ENCODE measurements at regions not wholly inside any gene's neighbourhood (a gene's known extent, or its start where the extent isn't known, plus 50 kb on each side); places are given as distances from the start of the nearest gene placed in this dataset.

DNA sequence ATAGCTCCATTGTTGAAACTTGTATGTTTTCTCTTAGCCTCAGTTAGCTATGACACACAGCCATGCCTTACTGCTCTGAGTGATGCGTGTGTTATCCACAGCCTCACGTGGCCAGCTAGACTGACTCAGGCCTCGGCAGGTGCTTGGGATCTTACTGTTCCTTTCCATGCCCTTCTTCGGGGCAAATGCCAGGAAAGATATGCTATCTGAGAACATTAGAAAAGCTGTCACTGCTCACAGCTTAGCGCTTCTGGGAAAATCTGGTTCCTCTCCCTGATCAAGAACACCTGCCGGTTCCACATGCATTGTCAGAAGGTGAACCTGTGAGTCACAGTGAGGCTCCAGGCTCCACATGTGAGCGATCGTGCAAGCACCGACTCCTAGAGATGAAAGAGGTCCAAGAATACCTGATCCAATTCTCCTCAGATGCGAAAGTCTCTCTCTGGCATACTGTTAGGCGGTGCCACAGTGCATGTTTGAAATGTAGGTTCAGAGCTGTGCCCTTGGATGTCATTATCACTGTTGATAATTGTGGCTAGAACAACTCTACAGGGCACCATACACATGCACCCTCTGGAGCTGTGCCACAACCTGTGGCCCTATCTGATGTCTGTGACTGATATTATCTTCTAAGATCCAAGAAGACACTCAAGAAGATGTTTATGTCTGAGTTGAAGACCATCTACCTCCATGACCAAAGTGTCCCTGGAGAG is 247.8 kb upstream of the IGFBP3 start:
- CTCF ChIA-PET = no interaction called here
- no peak for DNase-seq (ENCODE audit: extremely low spot score)
- TF ChIP-seq CTBP1 (IDR thresholded peaks at IDR 0.05; ENCODE audit: borderline replicate concordance) = no peak
- TF ChIP-seq, protein P1, sequence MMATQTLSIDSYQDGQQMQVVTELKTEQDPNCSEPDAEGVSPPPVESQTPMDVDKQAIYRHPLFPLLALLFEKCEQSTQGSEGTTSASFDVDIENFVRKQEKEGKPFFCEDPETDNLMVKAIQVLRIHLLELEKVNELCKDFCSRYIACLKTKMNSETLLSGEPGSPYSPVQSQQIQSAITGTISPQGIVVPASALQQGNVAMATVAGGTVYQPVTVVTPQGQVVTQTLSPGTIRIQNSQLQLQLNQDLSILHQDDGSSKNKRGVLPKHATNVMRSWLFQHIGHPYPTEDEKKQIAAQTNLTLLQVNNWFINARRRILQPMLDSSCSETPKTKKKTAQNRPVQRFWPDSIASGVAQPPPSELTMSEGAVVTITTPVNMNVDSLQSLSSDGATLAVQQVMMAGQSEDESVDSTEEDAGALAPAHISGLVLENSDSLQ (IDR thresholded peaks at IDR 0.05) = no peak
- no peak for TF ChIP-seq NFRKB (IDR thresholded peaks at IDR 0.05)
- no peak for TF ChIP-seq TARDBP (IDR thresholded peaks at IDR 0.05)
- TF ChIP-seq FOXA1 (IDR thresholded peaks at IDR 0.05) = no peak
- TF ChIP-seq LEF1 (IDR thresholded peaks at IDR 0.05; ENCODE audit: borderline replicate concordance) = no peak
- TF ChIP-seq SP1 (IDR thresholded peaks at IDR 0.05) = no peak
- TF ChIP-seq L3MBTL2 (conservative IDR thresholded peaks at IDR 0.05) = no peak
- POLR2A ChIA-PET = no interaction called here

DNA sequence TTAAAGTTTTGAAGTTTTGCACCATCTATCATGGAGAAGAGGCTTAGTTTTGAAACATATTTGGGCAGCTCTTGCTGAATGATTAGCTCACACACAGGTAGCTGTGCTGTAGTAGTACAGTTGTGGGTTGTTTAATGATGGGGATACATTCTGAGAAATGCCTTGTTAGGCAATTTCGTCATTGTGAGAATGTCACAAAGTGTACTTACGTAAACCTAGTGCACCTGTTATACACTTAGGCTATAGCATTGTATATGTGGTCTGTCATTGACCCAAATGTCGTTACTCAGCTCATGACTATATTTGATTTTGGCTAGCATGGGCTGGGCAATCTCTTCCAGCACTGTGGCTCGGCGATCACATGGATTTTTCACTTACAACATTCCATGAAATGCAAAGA is 247.2 kb upstream of the IGFBP3 start:
- TF ChIP-seq ARNT (IDR thresholded peaks at IDR 0.05) = no peak
- TF ChIP-seq, protein P1 (IDR thresholded peaks at IDR 0.05) = no peak
- TF ChIP-seq CTBP1 (IDR thresholded peaks at IDR 0.05; ENCODE audit: borderline replicate concordance) = no peak
- no peak for TF ChIP-seq FOXA1 (IDR thresholded peaks at IDR 0.05)
- TF ChIP-seq L3MBTL2 (conservative IDR thresholded peaks at IDR 0.05) = no peak
- no peak for TF ChIP-seq TARDBP (IDR thresholded peaks at IDR 0.05)
- POLR2A ChIA-PET = no interaction called here
- CTCF ChIA-PET = no interaction called here
- no peak for DNase-seq (ENCODE audit: extremely low spot score)

DNA sequence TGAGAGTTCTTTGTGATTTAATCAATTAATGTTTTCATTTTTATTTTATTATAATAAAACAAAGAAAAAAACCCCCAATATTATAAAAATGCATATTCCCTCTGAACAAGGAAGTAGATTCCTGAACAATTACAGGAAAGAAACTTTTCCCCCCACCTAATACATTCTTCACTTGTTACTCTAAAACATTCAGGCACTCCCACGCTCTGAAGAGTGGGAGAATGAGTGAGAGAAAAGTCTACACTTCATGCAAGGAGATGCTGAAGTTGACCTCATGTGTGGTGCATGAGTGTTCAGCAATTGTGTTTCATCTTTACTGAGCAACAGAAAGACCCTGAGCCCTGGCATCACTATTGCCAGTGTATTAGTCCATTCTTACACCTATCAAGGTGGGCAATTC is 244.2 kb upstream of the IGFBP3 start:
- ChIA-PET CTCF (no interaction called here), POLR2A (no interaction called here)
- no peak for DNase-seq (ENCODE audit: extremely low spot score)

DNA sequence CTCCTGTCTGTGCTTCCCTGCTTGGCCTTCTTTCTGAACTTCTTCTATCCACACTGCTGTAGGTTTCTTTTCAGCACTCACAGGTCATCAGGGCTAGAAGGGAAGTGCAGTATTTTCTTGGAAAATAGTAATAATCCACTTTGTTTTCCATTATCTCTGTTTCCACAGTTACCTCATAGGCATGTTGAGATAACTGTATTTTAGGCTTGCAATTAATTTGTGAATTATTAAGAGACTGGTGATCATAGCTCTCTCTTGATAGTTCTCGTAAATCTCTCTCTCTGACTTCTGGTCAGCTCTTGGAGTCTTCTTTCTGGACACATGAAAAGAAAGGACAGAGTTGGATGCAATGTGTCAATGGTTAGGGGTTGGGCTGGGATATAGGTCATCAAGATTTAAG is 243.6 kb upstream of the IGFBP3 start:
- CTCF ChIA-PET = no interaction called here
- TF ChIP-seq ELF4 (IDR thresholded peaks at IDR 0.05) (no peak), CTBP1 (IDR thresholded peaks at IDR 0.05; ENCODE audit: borderline replicate concordance) (no peak), LEF1 (IDR thresholded peaks at IDR 0.05; ENCODE audit: borderline replicate concordance) (no peak), TARDBP (IDR thresholded peaks at IDR 0.05) (no peak), HDGF (IDR thresholded peaks at IDR 0.05; ENCODE audit: borderline replicate concordance) (no peak), FOXM1 (IDR thresholded peaks at IDR 0.05; ENCODE audit: borderline replicate concordance) (no peak), ZNF384 (IDR thresholded peaks at IDR 0.05) (no peak), NFRKB (IDR thresholded peaks at IDR 0.05) (no peak), SP1 (IDR thresholded peaks at IDR 0.05) (no peak), ARNT (IDR thresholded peaks at IDR 0.05) (no peak), SUZ12 (IDR thresholded peaks at IDR 0.05) (no peak), L3MBTL2 (conservative IDR thresholded peaks at IDR 0.05) (no peak), FOXK2 (IDR thresholded peaks at IDR 0.05) (no peak)
- POLR2A ChIA-PET = no interaction called here
- no peak for DNase-seq (ENCODE audit: extremely low spot score)

More for the DNA sequence above, 244.2 kb upstream of the IGFBP3 start:
- no peak for TF ChIP-seq FOXK2 (IDR thresholded peaks at IDR 0.05)
- TF ChIP-seq LEF1 (IDR thresholded peaks at IDR 0.05; ENCODE audit: borderline replicate concordance) = no peak
- no peak for TF ChIP-seq L3MBTL2 (conservative IDR thresholded peaks at IDR 0.05)
- no peak for TF ChIP-seq TARDBP (IDR thresholded peaks at IDR 0.05)
- TF ChIP-seq SUZ12 (IDR thresholded peaks at IDR 0.05) = no peak
- TF ChIP-seq BHLHE40 (IDR thresholded peaks at IDR 0.05; ENCODE audit: borderline replicate concordance) = no peak

DNA sequence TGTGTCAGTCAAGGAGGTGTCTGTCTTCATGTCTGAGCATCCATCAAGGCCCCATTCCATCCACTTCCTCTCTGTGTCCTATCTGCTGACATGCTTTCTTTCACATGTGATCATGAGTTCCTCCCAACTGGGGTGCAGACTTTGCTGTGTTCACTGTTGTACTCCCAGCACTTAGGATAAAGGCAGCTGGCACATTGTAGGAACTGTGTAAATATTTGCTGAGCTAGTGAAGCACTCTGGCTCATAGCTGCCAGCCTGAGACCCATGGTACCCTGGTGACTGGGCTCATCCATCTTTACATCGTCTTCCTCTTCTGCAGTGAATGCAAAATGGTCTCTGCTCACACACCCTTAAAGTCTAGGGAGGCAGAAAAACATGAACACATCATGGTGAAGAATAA is 242.2 kb upstream of the IGFBP3 start:
- TF ChIP-seq L3MBTL2 (conservative IDR thresholded peaks at IDR 0.05) (no peak), NFRKB (IDR thresholded peaks at IDR 0.05) (no peak), LEF1 (IDR thresholded peaks at IDR 0.05; ENCODE audit: borderline replicate concordance) (no peak), ZNF384 (IDR thresholded peaks at IDR 0.05) (no peak), HDGF (IDR thresholded peaks at IDR 0.05; ENCODE audit: borderline replicate concordance) (no peak), ELF4 (IDR thresholded peaks at IDR 0.05) (no peak), CTBP1 (IDR thresholded peaks at IDR 0.05; ENCODE audit: borderline replicate concordance) (no peak), FOXM1 (IDR thresholded peaks at IDR 0.05; ENCODE audit: borderline replicate concordance) (no peak), SUZ12 (IDR thresholded peaks at IDR 0.05) (no peak), FOXA1 (IDR thresholded peaks at IDR 0.05) (no peak), ARNT (IDR thresholded peaks at IDR 0.05) (no peak)
- TF ChIP-seq, protein P1 (IDR thresholded peaks at IDR 0.05) = no peak
- ChIA-PET POLR2A (no interaction called here), CTCF (no interaction called here)
- no peak for DNase-seq (ENCODE audit: extremely low spot score)

DNA sequence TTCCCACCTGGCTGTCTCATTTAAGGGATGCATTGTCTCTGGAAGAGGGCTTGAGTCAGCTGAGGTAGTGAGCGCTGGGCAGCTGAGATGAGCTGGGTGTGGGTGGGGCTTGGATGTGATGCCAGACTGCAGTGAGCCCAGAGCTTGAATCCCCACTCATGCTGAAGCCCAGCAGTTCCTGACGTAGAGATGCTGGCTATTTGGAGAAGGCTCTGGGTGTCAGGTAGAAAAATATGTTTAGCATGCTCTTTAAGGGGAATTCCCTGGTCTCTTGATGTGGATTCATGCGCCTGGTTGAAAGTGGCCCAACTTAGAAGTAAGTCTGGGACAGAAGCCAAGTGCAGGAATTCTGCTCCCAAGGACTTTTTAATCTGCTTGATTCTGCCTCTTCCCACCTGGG is 241.5 kb upstream of the IGFBP3 start:
- ChIA-PET POLR2A (no interaction called here), CTCF (no interaction called here)
- no peak for DNase-seq (ENCODE audit: extremely low spot score)
- TF ChIP-seq SP1 (IDR thresholded peaks at IDR 0.05) (no peak), TARDBP (IDR thresholded peaks at IDR 0.05) (no peak), ARNT (IDR thresholded peaks at IDR 0.05) (no peak), L3MBTL2 (conservative IDR thresholded peaks at IDR 0.05) (no peak), SUZ12 (IDR thresholded peaks at IDR 0.05) (no peak), FOXK2 (IDR thresholded peaks at IDR 0.05) (no peak), LEF1 (IDR thresholded peaks at IDR 0.05; ENCODE audit: borderline replicate concordance) (no peak)

DNA sequence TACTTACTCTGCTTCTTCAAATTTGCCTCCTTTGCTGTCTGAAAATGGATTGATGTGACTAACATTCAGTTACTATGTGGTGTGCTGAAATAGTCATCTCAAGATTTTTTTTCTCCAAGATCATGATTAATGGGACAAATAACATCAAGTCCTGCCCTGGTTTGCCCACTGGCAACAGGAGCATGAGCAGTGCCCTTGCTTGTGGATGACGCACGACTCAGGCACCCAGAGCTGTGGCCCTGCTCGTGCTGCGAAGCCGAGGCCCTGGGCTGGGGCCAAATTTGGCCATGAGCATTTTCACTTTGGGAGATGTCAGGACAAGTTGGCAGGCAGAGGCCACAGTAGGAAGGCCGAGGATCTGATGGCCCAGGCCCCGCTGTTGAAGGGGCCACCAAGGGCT is 239.8 kb upstream of the IGFBP3 start:
- DNase-seq (ENCODE audit: extremely low spot score) = no peak
- TF ChIP-seq SP1 (IDR thresholded peaks at IDR 0.05) (no peak), LEF1 (IDR thresholded peaks at IDR 0.05; ENCODE audit: borderline replicate concordance) (no peak), FOXK2 (IDR thresholded peaks at IDR 0.05) (no peak), SUZ12 (IDR thresholded peaks at IDR 0.05) (no peak), TARDBP (IDR thresholded peaks at IDR 0.05) (no peak), ARNT (IDR thresholded peaks at IDR 0.05) (no peak), L3MBTL2 (conservative IDR thresholded peaks at IDR 0.05) (no peak), ELF4 (IDR thresholded peaks at IDR 0.05) (no peak), HDGF (IDR thresholded peaks at IDR 0.05; ENCODE audit: borderline replicate concordance) (no peak), FOXM1 (IDR thresholded peaks at IDR 0.05; ENCODE audit: borderline replicate concordance) (no peak), FOXA1 (IDR thresholded peaks at IDR 0.05) (no peak)
- TF ChIP-seq, protein P1 (IDR thresholded peaks at IDR 0.05) = no peak
- CTCF ChIA-PET = no interaction called here
- POLR2A ChIA-PET = no interaction called here

Measured in HEK293T (cell line).